KMS-11 (cell line): ENCODE measurements at regions not wholly inside any gene's neighbourhood (a gene's known extent, or its start where the extent isn't known, plus 50 kb on each side); places are given as distances from the start of the nearest gene placed in this dataset.

ENCODE experiments used
- H2AFZ ChIP-seq: fragments of 200-600 bp; sonication (generic); 2 replicates; pipeline ENCODE4 v1.6.1; 2016; ENCODE audit warnings: antibody characterized with exemption, mixed run types, low read depth
- H3K27ac ChIP-seq: fragments of 200-600 bp; sonication (generic); 2 replicates; pipeline ENCODE4 v1.6.1; 2016; ENCODE audit warnings: mild to moderate bottlenecking, mixed run types
- H3K27me3 ChIP-seq: fragments of 200-600 bp; sonication (generic); 2 replicates; pipeline ENCODE4 v1.6.1; 2017; ENCODE audit warnings: mild to moderate bottlenecking, low read depth, mixed run types, moderate library complexity; ENCODE audit not compliant: insufficient read depth
- H3K36me3 ChIP-seq: fragments of 200-600 bp; sonication (generic); 2 replicates; pipeline ENCODE4 v1.6.1; 2017; ENCODE audit warnings: mild to moderate bottlenecking, mixed run types; ENCODE audit not compliant: insufficient read depth
- H3K4me1 ChIP-seq: fragments of 200-600 bp; sonication (generic); 2 replicates; pipeline ENCODE4 v1.6.1; 2016; ENCODE audit warnings: mild to moderate bottlenecking, low read depth, mixed run types; ENCODE audit not compliant: poor library complexity, severe bottlenecking
- H3K4me2 ChIP-seq: fragments of 200-600 bp; sonication (generic); 2 replicates; pipeline ENCODE4 v1.7.0; 2016; ENCODE audit warnings: mild to moderate bottlenecking, mixed run types
- H3K4me3 ChIP-seq: fragments of 200-600 bp; sonication (generic); IDR thresholded peaks from 2 replicates; pipeline ENCODE4 v1.6.1; 2017; ENCODE audit warnings: low read depth, low read length, mixed read lengths; ENCODE audit not compliant: insufficient read depth
- H3K79me2 ChIP-seq: fragments of 200-600 bp; sonication (generic); 2 replicates; pipeline ENCODE4 v1.6.1; 2016; ENCODE audit warnings: low read depth, mixed run types; ENCODE audit not compliant: insufficient read depth
- H3K9ac ChIP-seq: fragments of 200-600 bp; sonication (generic); 2 replicates; pipeline ENCODE4 v1.6.1; 2016; ENCODE audit warnings: mild to moderate bottlenecking, mixed run types
- H4K20me1 ChIP-seq: fragments of 200-600 bp; sonication (generic); 2 replicates; pipeline ENCODE4 v1.6.1; 2016; ENCODE audit warnings: mild to moderate bottlenecking, mixed run types; ENCODE audit not compliant: insufficient read depth
- TF ChIP-seq, protein P1 (sequence below): fragments of 200-600 bp; sonication (generic); conservative IDR thresholded peaks from 2 replicates; pipeline ENCODE4 v1.6.1; 2017; ENCODE audit warnings: low read depth, mild to moderate bottlenecking, antibody characterized with exemption, low read length, moderate library complexity, mixed read lengths

DNA sequence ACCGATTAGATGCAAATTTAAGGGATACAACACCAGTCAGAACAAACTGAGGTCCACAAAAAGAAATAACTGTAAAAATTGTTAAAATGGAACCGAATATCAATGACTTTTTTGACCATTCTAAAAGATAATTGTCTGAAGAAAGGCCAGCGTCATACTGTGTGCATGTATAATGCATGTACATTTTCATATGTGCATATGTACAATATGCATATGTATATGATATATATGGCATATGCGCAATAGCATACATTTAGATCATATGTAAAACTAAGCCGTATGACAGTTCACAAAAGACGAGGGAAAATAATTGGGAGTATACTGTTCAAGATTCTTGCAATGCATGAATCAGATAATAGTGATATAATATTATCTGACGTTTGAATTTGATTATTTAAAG lies 475.8 kb upstream of the TMEM132C start:
- H3K4me2 ChIP-seq, result no peak overlapping the region
- H3K27me3 ChIP-seq, result no peaks in the 10 kb centered on the region
- no peak overlapping the region for H3K9ac ChIP-seq
- H3K4me1 ChIP-seq, result no peaks in the 10 kb centered on the region
- no peaks in the 10 kb centered on the region for H3K36me3 ChIP-seq
- H3K4me3 ChIP-seq, result no peak overlapping the region
- H4K20me1 ChIP-seq, result no peaks in the 10 kb centered on the region
- H3K79me2 ChIP-seq, result no peaks in the 10 kb centered on the region
- no peak overlapping the region for H2AFZ ChIP-seq
- TF ChIP-seq, protein P1, sequence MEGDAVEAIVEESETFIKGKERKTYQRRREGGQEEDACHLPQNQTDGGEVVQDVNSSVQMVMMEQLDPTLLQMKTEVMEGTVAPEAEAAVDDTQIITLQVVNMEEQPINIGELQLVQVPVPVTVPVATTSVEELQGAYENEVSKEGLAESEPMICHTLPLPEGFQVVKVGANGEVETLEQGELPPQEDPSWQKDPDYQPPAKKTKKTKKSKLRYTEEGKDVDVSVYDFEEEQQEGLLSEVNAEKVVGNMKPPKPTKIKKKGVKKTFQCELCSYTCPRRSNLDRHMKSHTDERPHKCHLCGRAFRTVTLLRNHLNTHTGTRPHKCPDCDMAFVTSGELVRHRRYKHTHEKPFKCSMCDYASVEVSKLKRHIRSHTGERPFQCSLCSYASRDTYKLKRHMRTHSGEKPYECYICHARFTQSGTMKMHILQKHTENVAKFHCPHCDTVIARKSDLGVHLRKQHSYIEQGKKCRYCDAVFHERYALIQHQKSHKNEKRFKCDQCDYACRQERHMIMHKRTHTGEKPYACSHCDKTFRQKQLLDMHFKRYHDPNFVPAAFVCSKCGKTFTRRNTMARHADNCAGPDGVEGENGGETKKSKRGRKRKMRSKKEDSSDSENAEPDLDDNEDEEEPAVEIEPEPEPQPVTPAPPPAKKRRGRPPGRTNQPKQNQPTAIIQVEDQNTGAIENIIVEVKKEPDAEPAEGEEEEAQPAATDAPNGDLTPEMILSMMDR, result no peak
- no peak overlapping the region for H3K27ac ChIP-seq

DNA sequence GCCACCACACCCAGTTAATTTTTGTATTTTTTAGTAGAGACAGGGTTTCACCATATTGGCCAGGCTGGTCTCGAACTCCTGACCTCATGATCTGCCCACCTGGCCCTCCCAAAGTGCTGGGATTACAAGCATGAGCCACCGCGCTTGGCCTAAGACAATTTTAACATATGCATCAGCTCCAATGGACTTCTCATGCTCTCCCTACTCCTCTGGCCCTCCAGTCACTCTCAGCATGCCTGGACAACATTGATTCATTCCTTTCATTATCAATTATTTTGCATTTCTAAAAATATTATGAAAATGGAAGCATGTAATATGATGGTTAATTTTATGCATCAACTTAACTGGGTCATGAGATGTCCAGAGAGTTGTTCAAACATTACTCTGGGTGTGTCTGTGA lies 469.1 kb upstream of the TMEM132C start:
- Histone ChIP-seq H3K36me3 (no peaks in the 10 kb centered on the region), H3K79me2 (no peaks in the 10 kb centered on the region), H2AFZ (no peak overlapping the region), H3K4me1 (no peaks in the 10 kb centered on the region), H4K20me1 (no peaks in the 10 kb centered on the region), H3K27me3 (no peaks in the 10 kb centered on the region), H3K4me3 (no peak overlapping the region), H3K9ac (no peak overlapping the region), H3K27ac (no peak overlapping the region), H3K4me2 (no peak overlapping the region)
- TF ChIP-seq, protein P1, result no peak

DNA sequence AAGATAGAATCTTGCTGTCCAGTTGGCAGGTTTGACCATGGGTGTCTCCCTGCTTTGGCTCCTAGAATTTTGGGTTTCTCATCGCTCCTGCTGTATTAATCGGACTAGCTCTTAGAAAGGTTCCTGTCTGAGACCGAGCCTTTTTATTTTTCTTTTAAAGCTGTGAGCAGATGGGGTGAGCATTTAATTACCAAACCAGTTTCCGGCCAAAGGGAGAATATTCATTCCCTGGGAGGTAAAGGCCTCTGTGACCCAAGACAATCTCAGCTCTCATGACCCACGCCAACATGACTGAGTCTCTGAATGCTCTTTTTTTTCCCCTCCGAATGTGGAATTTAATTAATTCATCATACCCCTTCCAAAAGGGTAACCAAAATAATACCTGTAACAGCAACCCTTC lies 464.7 kb upstream of the TMEM132C start:
- H3K27ac ChIP-seq, result no peak overlapping the region
- H3K36me3 ChIP-seq, result no peaks in the 10 kb centered on the region
- no peak overlapping the region for H3K9ac ChIP-seq
- no peaks in the 10 kb centered on the region for H4K20me1 ChIP-seq
- H3K4me2 ChIP-seq, result no peak overlapping the region
- no peaks in the 10 kb centered on the region for H3K4me1 ChIP-seq
- H3K4me3 ChIP-seq, result no peak overlapping the region
- TF ChIP-seq, protein P1, result no peak
- H3K27me3 ChIP-seq, result no peaks in the 10 kb centered on the region
- H3K79me2 ChIP-seq, result no peaks in the 10 kb centered on the region
- no peak overlapping the region for H2AFZ ChIP-seq

DNA sequence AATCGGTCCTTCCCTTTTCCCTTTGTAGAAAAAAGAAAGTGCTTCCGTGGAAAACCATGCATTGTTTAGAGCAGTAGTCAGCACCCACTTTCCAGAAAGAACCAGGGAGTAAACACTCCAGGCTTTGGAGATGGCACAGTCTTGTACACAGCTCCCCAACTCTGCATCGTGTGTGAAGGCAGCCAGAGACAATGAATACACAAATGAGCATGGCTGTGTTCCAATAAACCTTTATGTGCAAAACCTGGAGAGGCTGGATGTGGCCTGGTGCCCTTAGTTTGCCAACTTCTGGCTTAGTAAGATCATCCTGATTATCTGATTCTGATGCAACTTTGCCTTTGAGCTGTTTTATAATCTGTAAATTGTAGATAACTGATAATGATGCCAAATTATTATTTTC lies 463.4 kb upstream of the TMEM132C start:
- no peak overlapping the region for H3K27ac ChIP-seq
- H2AFZ ChIP-seq, result no peak overlapping the region
- no peak overlapping the region for H3K4me3 ChIP-seq
- no peak overlapping the region for H3K9ac ChIP-seq
- no peaks in the 10 kb centered on the region for H4K20me1 ChIP-seq
- no peaks in the 10 kb centered on the region for H3K36me3 ChIP-seq
- no peaks in the 10 kb centered on the region for H3K4me1 ChIP-seq
- TF ChIP-seq, protein P1, result no peak
- no peaks in the 10 kb centered on the region for H3K79me2 ChIP-seq
- H3K27me3 ChIP-seq, result no peaks in the 10 kb centered on the region
- H3K4me2 ChIP-seq, result no peak overlapping the region

DNA sequence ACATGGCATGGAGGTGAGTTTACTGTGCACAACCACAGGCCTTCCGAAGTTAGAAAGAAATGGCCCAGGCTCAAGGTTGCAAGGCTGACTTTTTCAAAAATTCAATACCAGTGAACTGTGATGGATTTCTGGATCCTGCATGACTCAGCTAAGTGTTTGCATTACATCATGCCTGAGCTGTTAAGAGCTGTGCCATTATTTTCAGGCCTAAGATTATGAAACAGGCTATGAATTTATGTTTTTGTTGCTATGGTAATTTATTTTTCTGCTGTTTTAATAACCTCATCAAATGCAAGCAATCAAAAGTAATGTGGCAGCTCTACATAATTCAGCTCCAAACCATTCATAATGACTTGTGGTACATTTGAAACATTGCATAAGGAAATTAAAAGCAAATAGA lies 457.7 kb upstream of the TMEM132C start:
- no peaks in the 10 kb centered on the region for H3K27me3 ChIP-seq
- H3K79me2 ChIP-seq, result no peaks in the 10 kb centered on the region
- H3K27ac ChIP-seq, result no peak overlapping the region
- H3K4me2 ChIP-seq, result no peak overlapping the region
- H3K9ac ChIP-seq, result no peak overlapping the region
- H3K4me3 ChIP-seq, result no peak overlapping the region
- H3K4me1 ChIP-seq, result no peaks in the 10 kb centered on the region
- TF ChIP-seq, protein P1, result no peak
- H4K20me1 ChIP-seq, result no peaks in the 10 kb centered on the region
- no peaks in the 10 kb centered on the region for H3K36me3 ChIP-seq
- H2AFZ ChIP-seq, result no peak overlapping the region
